ENCODE measurements at regions not wholly inside any gene's neighbourhood (a gene's known extent, or its start where the extent isn't known, plus 50 kb on each side); places are given as distances from the start of the nearest gene placed in this dataset.
"Not testable (repeated sequence)": the region's sequence is repeated elsewhere in the genome, so short reads cannot be mapped to it uniquely, and the experiment has no call there.

- H3K4me3 Mint-ChIP-seq (ENCODE audit: unreplicated experiment); H3K9me3 Mint-ChIP-seq (ENCODE audit: unreplicated experiment); BruUV-seq (replicated peaks); POLR2A ChIA-PET; H3K27ac Mint-ChIP-seq (ENCODE audit: low read depth, unreplicated experiment); H3K4me1 Mint-ChIP-seq (ENCODE audit: insufficient read depth, unreplicated experiment); DNase-seq (ENCODE audit: unreplicated experiment); H3K36me3 Mint-ChIP-seq (ENCODE audit: insufficient read depth, unreplicated experiment); H3K27me3 Mint-ChIP-seq (ENCODE audit: insufficient read depth, unreplicated experiment); intact Hi-C loops (cut with micrococcal nuclease): not testable (repeated sequence)
- CTCF ChIA-PET: interaction anchor here (0.8 to 1.3 kb wide), 2 partner anchors 15 to 493 kb away, joined by 3 to 4 read pairs; no protein-coding TSS in a partner anchor
Observed at GRCh38 chr3:144023543-144023942, 51.9 kb downstream of the DIPK2A start.

- H3K9me3 Mint-ChIP-seq (ENCODE audit: unreplicated experiment): no peaks in the 10 kb centered on the region
- no peaks in the 10 kb centered on the region for H3K4me1 Mint-ChIP-seq (ENCODE audit: insufficient read depth, unreplicated experiment)
- no peaks in the 10 kb centered on the region for H3K36me3 Mint-ChIP-seq (ENCODE audit: insufficient read depth, unreplicated experiment)
- TF ChIP-seq, protein P1, sequence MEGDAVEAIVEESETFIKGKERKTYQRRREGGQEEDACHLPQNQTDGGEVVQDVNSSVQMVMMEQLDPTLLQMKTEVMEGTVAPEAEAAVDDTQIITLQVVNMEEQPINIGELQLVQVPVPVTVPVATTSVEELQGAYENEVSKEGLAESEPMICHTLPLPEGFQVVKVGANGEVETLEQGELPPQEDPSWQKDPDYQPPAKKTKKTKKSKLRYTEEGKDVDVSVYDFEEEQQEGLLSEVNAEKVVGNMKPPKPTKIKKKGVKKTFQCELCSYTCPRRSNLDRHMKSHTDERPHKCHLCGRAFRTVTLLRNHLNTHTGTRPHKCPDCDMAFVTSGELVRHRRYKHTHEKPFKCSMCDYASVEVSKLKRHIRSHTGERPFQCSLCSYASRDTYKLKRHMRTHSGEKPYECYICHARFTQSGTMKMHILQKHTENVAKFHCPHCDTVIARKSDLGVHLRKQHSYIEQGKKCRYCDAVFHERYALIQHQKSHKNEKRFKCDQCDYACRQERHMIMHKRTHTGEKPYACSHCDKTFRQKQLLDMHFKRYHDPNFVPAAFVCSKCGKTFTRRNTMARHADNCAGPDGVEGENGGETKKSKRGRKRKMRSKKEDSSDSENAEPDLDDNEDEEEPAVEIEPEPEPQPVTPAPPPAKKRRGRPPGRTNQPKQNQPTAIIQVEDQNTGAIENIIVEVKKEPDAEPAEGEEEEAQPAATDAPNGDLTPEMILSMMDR (IDR thresholded peaks at IDR 0.05; ENCODE audit: unreplicated experiment): no peak
- no TSS peak for BruUV-seq (replicated peaks)
- H3K27me3 Mint-ChIP-seq (ENCODE audit: insufficient read depth, unreplicated experiment): no peaks in the 10 kb centered on the region
- H3K27ac Mint-ChIP-seq (ENCODE audit: low read depth, unreplicated experiment): no peak overlapping the region
- POLR2A ChIA-PET: no interaction called here
- no peak overlapping the region for H3K4me3 Mint-ChIP-seq (ENCODE audit: unreplicated experiment)
- intact Hi-C loops (cut with micrococcal nuclease): no loop called here
- no peak for DNase-seq (ENCODE audit: unreplicated experiment)
- CTCF ChIA-PET: no interaction called here
Observed at GRCh38 chr3:144028798-144029411, 57.3 kb downstream of the DIPK2A start.

- Mint-ChIP-seq H3K4me1 (ENCODE audit: insufficient read depth, unreplicated experiment) (no peaks in the 10 kb centered on the region), H3K36me3 (ENCODE audit: insufficient read depth, unreplicated experiment) (no peaks in the 10 kb centered on the region), H3K9me3 (ENCODE audit: unreplicated experiment) (no peaks in the 10 kb centered on the region), H3K27me3 (ENCODE audit: insufficient read depth, unreplicated experiment) (no peaks in the 10 kb centered on the region), H3K4me3 (ENCODE audit: unreplicated experiment) (no peak overlapping the region), H3K27ac (ENCODE audit: low read depth, unreplicated experiment) (no peak overlapping the region)
- CTCF ChIA-PET: no interaction called here
- intact Hi-C loops (cut with micrococcal nuclease): no loop called here
- POLR2A ChIA-PET: interaction anchor here (0.7 kb wide), 1 partner anchor 16 kb away, joined by 3 read pairs; no protein-coding TSS in a partner anchor
- TF ChIP-seq, protein P1 (IDR thresholded peaks at IDR 0.05; ENCODE audit: unreplicated experiment): no peak
- DNase-seq (ENCODE audit: unreplicated experiment): no peak
- no TSS peak for BruUV-seq (replicated peaks)
Observed at GRCh38 chr3:144029769-144030168, 58.1 kb downstream of the DIPK2A start.

- H3K4me1 Mint-ChIP-seq (ENCODE audit: insufficient read depth, unreplicated experiment): no peaks in the 10 kb centered on the region
- no peaks in the 10 kb centered on the region for H3K9me3 Mint-ChIP-seq (ENCODE audit: unreplicated experiment)
- intact Hi-C loops (cut with micrococcal nuclease): no loop called here
- no peaks in the 10 kb centered on the region for H3K27me3 Mint-ChIP-seq (ENCODE audit: insufficient read depth, unreplicated experiment)
- BruUV-seq (replicated peaks): no TSS peak
- no peak overlapping the region for H3K4me3 Mint-ChIP-seq (ENCODE audit: unreplicated experiment)
- H3K36me3 Mint-ChIP-seq (ENCODE audit: insufficient read depth, unreplicated experiment): no peaks in the 10 kb centered on the region
- TF ChIP-seq, protein P1 (IDR thresholded peaks at IDR 0.05; ENCODE audit: unreplicated experiment): no peak
- ChIA-PET CTCF (no interaction called here), POLR2A (interaction anchor here (1.6 kb wide), 1 partner anchor 60 kb away, joined by 5 read pairs; the partner anchor contains the start of gene DIPK2A)
- H3K27ac Mint-ChIP-seq (ENCODE audit: low read depth, unreplicated experiment): no peak overlapping the region
- peak; percentile 60 for DNase-seq (ENCODE audit: unreplicated experiment)
Observed at GRCh38 chr3:144031938-144032337, 60.3 kb downstream of the DIPK2A start.
